Nephron progenitor cell (in vitro differentiated cells): ENCODE measurements at regions not wholly inside any gene's neighbourhood (a gene's known extent, or its start where the extent isn't known, plus 50 kb on each side); places are given as distances from the start of the nearest gene placed in this dataset.

Source experiments
- DNase-seq: peaks from one replicate; pipeline ENCODE4 v3.0.0; 2021
- H3K27ac Mint-ChIP-seq: 2 replicates; pipeline ENCODE4 v1.8.0; 2021; ENCODE audit warnings: mild to moderate bottlenecking, moderate library complexity, mixed read lengths
- H3K27me3 Mint-ChIP-seq: 2 replicates; pipeline ENCODE4 v1.8.0; 2021; ENCODE audit warnings: mild to moderate bottlenecking, low read depth, mixed read lengths; ENCODE audit not compliant: poor library complexity
- H3K36me3 Mint-ChIP-seq: 2 replicates; pipeline ENCODE4 v1.8.0; 2021; ENCODE audit warnings: low read depth, mixed read lengths
- H3K4me1 Mint-ChIP-seq: 2 replicates; pipeline ENCODE4 v1.8.0; 2021; ENCODE audit warnings: mixed read lengths
- H3K4me3 Mint-ChIP-seq: 2 replicates; pipeline ENCODE4 v1.8.0; 2021; ENCODE audit warnings: mild to moderate bottlenecking, moderate library complexity, mixed read lengths
- H3K9me3 Mint-ChIP-seq: 2 replicates; pipeline ENCODE4 v1.8.0; 2021; ENCODE audit warnings: mild to moderate bottlenecking, moderate library complexity, mixed read lengths
- TF ChIP-seq, protein P1 (sequence below): fragments of 200-600 bp; sonication (generic); IDR thresholded peaks from 2 replicates; pipeline ENCODE4 v1.5.0; 2021; ENCODE audit warnings: antibody characterized with exemption

DNA sequence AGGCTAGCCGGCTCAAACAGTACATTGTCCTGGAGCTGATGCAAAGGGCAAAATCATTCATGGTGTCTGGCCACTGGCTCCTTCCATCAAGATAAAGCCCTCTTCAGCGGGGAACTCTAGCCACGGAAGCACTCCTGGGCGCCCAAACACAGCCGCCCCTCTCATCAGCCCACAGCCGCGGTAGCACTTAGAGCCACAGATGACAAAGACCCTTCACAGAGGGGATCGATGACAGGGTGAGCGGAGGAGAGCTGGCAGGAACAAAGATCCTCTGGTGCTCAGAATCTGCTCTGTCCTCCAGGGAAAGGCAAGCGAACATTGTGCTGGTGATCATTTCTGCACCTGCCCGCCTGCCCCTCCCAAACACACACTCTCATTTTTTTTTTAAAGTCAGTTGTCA is 222.2 kb upstream of the NRP1 start:
- Mint-ChIP-seq H3K4me1 (peaks cover 30% of the 10 kb centered on the region), H3K27ac (no peak overlapping the region), H3K36me3 (no peaks in the 10 kb centered on the region), H3K27me3 (peaks cover 16% of the 10 kb centered on the region), H3K9me3 (no peaks in the 10 kb centered on the region), H3K4me3 (no peak overlapping the region)
- peak; percentile 4 for DNase-seq
- TF ChIP-seq, protein P1, sequence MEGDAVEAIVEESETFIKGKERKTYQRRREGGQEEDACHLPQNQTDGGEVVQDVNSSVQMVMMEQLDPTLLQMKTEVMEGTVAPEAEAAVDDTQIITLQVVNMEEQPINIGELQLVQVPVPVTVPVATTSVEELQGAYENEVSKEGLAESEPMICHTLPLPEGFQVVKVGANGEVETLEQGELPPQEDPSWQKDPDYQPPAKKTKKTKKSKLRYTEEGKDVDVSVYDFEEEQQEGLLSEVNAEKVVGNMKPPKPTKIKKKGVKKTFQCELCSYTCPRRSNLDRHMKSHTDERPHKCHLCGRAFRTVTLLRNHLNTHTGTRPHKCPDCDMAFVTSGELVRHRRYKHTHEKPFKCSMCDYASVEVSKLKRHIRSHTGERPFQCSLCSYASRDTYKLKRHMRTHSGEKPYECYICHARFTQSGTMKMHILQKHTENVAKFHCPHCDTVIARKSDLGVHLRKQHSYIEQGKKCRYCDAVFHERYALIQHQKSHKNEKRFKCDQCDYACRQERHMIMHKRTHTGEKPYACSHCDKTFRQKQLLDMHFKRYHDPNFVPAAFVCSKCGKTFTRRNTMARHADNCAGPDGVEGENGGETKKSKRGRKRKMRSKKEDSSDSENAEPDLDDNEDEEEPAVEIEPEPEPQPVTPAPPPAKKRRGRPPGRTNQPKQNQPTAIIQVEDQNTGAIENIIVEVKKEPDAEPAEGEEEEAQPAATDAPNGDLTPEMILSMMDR: no peak

DNA sequence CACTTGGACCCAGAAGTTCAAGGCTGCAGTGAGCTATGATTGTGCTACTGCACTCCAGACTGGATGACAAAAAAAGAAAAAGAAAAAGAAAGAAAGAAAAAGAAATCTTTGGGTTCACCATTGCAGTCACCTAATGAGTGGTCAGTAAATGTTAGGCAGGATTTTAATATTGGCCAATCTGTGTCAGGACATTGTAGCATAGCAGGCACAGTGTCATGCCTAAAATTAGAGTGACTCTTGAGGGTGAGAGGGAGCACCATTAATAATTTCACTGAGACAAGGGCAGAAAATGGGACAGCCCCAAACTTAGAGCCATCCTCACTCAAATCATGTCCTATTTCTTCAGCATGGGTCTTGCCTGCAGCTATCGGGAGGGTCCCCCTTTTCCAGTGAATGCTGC is 221.6 kb upstream of the NRP1 start:
- H3K36me3 Mint-ChIP-seq: no peaks in the 10 kb centered on the region
- no peak overlapping the region for H3K4me3 Mint-ChIP-seq
- H3K27me3 Mint-ChIP-seq: peaks cover 21% of the 10 kb centered on the region
- H3K9me3 Mint-ChIP-seq: no peaks in the 10 kb centered on the region
- no peak for DNase-seq
- TF ChIP-seq, protein P1: no peak
- H3K4me1 Mint-ChIP-seq: peaks cover 30% of the 10 kb centered on the region
- H3K27ac Mint-ChIP-seq: no peak overlapping the region

GRCh38 chr10:33553748-33554571 is 219.5 kb upstream of the NRP1 start:
- H3K4me1 Mint-ChIP-seq: peaks cover 30% of the 10 kb centered on the region
- no peak overlapping the region for H3K4me3 Mint-ChIP-seq
- no peaks in the 10 kb centered on the region for H3K9me3 Mint-ChIP-seq
- H3K36me3 Mint-ChIP-seq: no peaks in the 10 kb centered on the region
- no peak for DNase-seq
- TF ChIP-seq, protein P1: no peak
- no peak overlapping the region for H3K27ac Mint-ChIP-seq
- H3K27me3 Mint-ChIP-seq: peaks cover 21% of the 10 kb centered on the region

GRCh38 chr10:33552290-33552689 is 217.8 kb upstream of the NRP1 start:
- Mint-ChIP-seq H3K27me3 (peaks cover 21% of the 10 kb centered on the region), H3K4me3 (no peak overlapping the region), H3K27ac (no peak overlapping the region), H3K36me3 (no peaks in the 10 kb centered on the region), H3K4me1 (peaks cover 29% of the 10 kb centered on the region), H3K9me3 (no peaks in the 10 kb centered on the region)
- TF ChIP-seq, protein P1: no peak
- no peak for DNase-seq

GRCh38 chr10:33550811-33551210 is 216.3 kb upstream of the NRP1 start:
- Mint-ChIP-seq H3K27ac (no peak overlapping the region), H3K4me3 (no peak overlapping the region), H3K4me1 (peaks cover 14% of the 10 kb centered on the region), H3K36me3 (no peaks in the 10 kb centered on the region), H3K9me3 (no peaks in the 10 kb centered on the region), H3K27me3 (peaks cover 19% of the 10 kb centered on the region)
- TF ChIP-seq, protein P1: no peak
- no peak for DNase-seq

DNA sequence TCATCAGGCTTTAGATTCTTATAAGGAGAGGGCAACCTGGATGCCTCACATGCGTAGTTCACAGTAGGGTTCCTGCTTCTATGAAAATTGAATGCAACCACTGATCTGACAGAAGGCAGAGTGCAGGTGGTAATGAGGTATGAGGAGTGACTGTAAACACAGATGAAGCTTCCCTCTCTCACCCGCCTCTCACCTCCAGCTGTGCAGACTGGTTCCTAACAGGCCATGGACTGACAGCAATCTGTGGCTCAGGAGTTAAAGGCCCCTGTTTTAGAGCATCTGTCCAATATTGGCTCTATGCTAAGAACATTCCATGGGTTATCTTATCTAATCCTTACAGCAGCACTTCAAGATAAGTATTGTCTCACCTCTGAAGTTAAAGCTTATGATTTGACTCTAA is 213.5 kb upstream of the NRP1 start:
- Mint-ChIP-seq H3K9me3 (peaks cover 17% of the 10 kb centered on the region), H3K4me1 (no peaks in the 10 kb centered on the region), H3K27me3 (peaks cover 5% of the 10 kb centered on the region), H3K36me3 (peaks cover 6% of the 10 kb centered on the region), H3K4me3 (no peak overlapping the region), H3K27ac (no peak overlapping the region)
- DNase-seq: no peak
- TF ChIP-seq, protein P1: no peak
